NB4 (cell line): ENCODE measurements at regions not wholly inside any gene's neighbourhood (a gene's known extent, or its start where the extent isn't known, plus 50 kb on each side); places are given as distances from the start of the nearest gene placed in this dataset.

Experiments
- CTCF ChIP-seq: IDR thresholded peaks from one replicate; pipeline ENCODE4 v1.5.1; 2012; ENCODE audit warnings: low read depth, low read length
- MAX ChIP-seq: IDR thresholded peaks from 2 replicates; pipeline ENCODE4 v1.6.1; 2011; ENCODE audit warnings: low read depth, low read length
- POLR2A ChIP-seq: IDR thresholded peaks from 2 replicates; pipeline ENCODE4 v1.6.1; 2011; ENCODE audit warnings: mild to moderate bottlenecking; ENCODE audit not compliant: insufficient read length; ENCODE audit errors: extremely low read depth

- TF ChIP-seq CTCF (no peak), MAX (no peak), POLR2A (no peak)
Measured at GRCh38 chr12:84222841-84223240, 689.8 kb downstream of the SLC6A15 start.
